Heart left ventricle (tissue), 13 donors: ENCODE measurements at regions not wholly inside any gene's neighbourhood (a gene's known extent, or its start where the extent isn't known, plus 50 kb on each side); places are given as distances from the start of the nearest gene placed in this dataset.

Source experiments
- POLR2A ChIP-seq, 2 donors: fragments of 450-650 bp; IDR thresholded peaks; one replicate each; pipeline ENCODE4 v1.6.1; 2017; ENCODE audit warnings: antibody characterized with exemption in 2 of 2, mild to moderate bottlenecking in 2 of 2, moderate library complexity in 2 of 2
- TF ChIP-seq, protein P1 (sequence below), 12 donors: fragments of 200-600 bp; sonication (generic) in 4 of 12; IDR thresholded peaks; one replicate each; pipeline versions ENCODE4 v1.5.0 to v1.8.0; 2018 to 2022; ENCODE audit warnings: antibody characterized with exemption in 12 of 12, mild to moderate bottlenecking in 5 of 12
- donor health status: ischemic (EF 13 %, LVEDD 7.1; RV severe dilation, severe dysfunction).
- donor health status: DM: no; HTN: yes; CAD: no.
- donor health status: DM: no; HTN: no; CAD: no.
- donor health status: ischemic (EF 25% LVEDD 6.9; RV normal size, moderate dysfunction).
- donor health status: ischemic (EF 25% LVEDD 5.7; RV mildly dilated, moderate dysfunction).
- donor health status: ischemic (EF 35%, LVEDD 5.7; RV mildly dilated, moderate dysfunction).
- donor health status: nonischemic (EF 11% LVEDD 7.7; RV severe dilation, severe dysfunction).
- donor health status: DM: yes; HTN: yes; CAD: no.
- donor health status: PGD.
- donor health status: ischemic (EF 29% LVEDD 5.4; RV normal size, mild dysfunction).
- donor health status: nonischemic (EF 23%, LVEDD 6.1; RV moderate dilation, normal function).

DNA sequence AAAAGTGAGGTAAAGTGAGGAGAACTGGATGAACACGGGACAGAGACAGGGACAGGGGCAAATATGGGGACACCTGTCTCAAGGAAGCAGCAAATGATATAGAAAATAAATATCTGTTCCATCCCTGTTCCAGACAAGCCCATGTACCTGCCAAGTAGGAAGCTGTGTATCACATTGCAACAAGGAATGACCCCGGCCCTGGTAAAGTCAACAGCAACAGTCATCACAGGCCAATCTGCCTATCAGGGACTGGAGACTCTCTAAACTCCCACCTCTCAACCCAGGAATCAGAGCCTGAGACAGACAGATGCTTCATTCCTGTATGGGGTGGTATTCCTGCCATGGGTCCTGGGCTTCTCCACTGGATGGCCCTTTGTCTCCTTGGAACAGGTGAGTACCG is 156.6 kb upstream of the PRSS1 start:
- no peak for TF ChIP-seq POLR2A (IDR thresholded peaks at IDR 0.05)
- TF ChIP-seq, protein P1, sequence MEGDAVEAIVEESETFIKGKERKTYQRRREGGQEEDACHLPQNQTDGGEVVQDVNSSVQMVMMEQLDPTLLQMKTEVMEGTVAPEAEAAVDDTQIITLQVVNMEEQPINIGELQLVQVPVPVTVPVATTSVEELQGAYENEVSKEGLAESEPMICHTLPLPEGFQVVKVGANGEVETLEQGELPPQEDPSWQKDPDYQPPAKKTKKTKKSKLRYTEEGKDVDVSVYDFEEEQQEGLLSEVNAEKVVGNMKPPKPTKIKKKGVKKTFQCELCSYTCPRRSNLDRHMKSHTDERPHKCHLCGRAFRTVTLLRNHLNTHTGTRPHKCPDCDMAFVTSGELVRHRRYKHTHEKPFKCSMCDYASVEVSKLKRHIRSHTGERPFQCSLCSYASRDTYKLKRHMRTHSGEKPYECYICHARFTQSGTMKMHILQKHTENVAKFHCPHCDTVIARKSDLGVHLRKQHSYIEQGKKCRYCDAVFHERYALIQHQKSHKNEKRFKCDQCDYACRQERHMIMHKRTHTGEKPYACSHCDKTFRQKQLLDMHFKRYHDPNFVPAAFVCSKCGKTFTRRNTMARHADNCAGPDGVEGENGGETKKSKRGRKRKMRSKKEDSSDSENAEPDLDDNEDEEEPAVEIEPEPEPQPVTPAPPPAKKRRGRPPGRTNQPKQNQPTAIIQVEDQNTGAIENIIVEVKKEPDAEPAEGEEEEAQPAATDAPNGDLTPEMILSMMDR (IDR thresholded peaks at IDR 0.05), result no peak
